Fibroblast of gingiva (primary cell): ENCODE measurements at regions not wholly inside any gene's neighbourhood (a gene's known extent, or its start where the extent isn't known, plus 50 kb on each side); places are given as distances from the start of the nearest gene placed in this dataset.
A peak's percentile ranks its signal among the peaks of the same experiment; 100 is the strongest.

ENCODE experiments used
- DNase-seq: peaks from one replicate; pipeline ENCODE4 v3.0.0-alpha.2; 2011; ENCODE audit warnings: low read depth

DNA sequence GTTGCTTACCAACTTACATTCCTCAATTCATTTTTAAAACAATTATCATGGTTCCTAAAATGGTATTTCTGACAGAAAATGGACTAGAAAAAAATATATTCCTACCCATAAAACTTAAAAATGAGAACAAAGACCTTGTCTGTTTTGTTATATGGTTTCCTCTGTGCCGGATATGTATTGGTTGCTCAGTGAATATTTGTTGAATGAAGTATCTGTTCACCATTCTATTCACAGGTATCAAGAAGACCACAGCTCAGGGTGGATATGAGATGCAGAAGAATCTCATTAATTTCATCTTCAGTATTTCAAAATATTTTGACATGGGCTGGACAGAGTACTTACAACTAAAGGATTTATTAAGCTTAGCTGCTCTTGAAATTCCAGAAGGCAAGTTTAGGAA lies 58.1 kb downstream of the TUSC7 start:
- no peak for DNase-seq

DNA sequence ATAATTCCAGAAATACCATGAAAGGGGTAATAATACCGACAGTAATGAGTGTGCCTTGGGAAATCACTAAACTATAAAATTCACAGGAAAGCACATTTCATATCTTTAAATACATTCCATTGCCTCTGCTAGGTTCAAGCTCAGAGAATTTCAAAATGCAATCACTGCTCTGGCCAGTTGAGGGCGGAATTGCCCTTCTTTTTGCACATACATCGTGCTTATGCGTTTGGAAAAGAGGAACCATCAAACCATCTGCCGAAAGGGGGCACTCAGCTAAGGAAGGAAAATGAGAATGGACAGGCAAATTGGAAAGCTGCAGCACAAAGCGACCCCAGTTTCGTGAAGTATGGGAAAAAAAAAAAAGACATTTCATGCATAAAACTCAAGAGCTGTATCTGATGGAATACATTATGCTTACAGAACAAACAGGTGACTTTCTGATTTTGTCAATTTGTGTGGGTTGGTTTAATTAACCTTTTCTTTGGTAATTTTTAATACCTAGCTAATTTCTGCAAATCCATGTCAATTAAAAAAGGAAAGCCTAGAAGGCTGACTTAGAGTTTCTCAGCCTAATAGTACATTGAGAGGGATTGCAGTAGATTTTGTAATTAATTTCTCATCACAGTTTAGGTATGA lies 61.4 kb downstream of the TUSC7 start:
- DNase-seq: peak; percentile 67

DNA sequence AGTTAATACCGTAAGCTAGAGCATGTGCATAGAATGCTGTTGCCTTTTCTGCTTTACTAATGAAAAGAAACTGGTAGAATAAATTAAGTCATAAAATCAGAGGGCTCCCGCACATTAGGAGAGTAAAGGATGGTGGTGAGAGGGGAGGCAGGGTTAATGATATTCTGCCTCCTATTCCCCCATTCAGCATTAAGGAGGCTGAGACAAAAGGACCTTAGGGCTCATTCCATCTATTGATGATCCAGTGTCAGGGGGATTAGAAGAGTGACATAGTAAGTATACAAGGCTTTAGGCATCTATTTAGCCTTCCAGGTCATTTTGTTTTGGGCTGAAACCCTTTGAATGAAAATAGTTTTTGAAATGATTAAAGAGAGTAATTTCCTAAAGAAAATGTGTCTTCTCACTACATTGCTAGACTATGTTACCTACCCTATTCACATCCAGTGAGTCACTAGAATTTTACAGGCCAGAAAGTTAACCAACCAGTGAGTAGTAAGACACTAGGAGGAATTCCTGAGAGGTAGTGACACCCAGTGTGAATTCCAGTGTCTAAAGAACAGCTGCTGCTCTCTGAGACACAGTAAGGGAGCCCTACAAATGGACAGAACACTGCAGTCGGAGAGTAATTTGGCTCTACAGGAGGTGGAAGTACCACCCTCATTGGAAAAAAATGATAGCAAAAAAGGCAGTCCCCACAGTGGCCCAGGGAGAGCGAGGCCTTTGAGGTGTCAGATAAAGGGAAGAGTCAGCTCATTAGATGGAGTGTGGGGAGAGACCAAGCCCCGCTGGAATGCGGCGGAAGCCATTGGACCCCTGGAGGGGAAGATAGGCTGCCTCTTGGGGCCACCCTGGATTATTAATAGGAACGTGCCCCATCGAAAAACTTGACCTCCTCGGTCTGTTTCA lies 67.6 kb downstream of the TUSC7 start:
- no peak for DNase-seq

DNA sequence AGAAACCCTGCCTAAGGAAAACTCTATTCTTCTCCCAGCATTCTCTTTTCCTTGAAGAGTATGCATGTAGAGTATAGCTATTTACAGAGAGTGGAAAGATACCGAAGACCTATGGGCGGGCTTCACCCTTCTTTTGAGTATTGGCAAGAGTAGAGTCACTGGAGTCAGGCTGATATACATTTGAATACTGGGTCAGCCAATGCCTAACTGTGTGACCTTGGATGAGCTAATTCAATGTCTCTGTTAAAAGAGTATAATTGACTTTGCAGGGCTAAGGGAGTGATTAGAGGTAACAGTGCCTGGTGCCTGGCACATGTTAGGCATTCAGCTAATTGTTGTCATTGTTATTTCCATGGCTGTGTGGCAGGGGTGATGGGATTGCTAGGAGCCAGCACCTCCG lies 75.6 kb downstream of the TUSC7 start:
- DNase-seq: no peak

DNA sequence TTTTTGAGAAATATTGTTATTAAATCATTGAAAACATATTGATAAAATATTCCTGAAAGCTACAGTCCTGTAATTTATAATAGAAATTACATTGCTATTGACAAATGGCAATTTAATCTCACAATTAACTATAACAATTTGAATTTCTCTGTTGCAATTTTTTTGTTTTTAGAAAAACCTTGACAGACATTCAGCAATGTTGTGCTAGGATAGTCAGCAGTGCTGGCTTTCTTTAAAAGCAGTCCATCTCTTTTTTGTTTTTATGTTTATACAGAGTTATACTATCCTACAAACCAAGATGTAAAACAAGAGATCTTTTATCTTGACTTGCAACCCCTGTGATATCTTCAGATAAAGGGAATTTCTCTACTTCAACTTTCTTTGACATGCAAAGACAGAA lies 93.1 kb downstream of the TUSC7 start:
- no peak for DNase-seq

DNA sequence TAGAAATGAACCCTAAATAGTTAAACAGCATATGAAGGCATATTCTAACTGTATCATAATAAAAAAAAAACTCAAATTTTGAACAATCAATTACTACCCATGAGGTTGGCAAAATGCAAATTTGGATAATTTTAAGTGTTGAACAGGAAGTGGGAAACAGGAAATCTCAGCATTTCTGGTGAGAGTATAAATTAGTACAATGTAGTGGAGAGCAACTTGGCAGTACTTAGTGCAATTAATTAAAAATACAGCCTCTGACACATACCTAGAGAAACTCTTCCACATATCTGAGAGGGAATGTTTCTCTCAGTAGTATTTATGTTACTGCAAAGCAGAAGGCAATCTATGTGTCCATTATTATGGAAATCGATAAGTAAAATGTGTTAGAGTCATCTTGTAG lies 96.8 kb downstream of the TUSC7 start:
- no peak for DNase-seq

DNA sequence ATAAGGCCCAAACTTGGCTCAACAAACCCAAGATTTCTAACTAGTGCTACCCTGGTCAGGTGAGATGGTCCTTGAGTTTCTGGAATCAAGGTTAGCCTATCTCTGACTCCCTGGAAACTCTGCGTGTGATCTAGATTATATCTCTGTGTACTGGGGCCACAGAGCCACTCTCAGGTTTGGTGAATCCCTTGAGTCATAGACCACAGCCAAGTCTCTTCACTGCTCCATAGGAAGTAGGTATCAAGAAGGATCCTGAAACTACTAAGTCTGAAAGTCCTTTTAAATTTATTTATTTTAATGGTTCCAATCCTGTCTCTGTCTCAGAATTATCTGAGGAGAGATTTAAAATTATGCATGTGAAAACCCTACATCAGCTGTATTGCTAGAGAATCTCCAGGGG lies 99.1 kb downstream of the TUSC7 start:
- no peak for DNase-seq

DNA sequence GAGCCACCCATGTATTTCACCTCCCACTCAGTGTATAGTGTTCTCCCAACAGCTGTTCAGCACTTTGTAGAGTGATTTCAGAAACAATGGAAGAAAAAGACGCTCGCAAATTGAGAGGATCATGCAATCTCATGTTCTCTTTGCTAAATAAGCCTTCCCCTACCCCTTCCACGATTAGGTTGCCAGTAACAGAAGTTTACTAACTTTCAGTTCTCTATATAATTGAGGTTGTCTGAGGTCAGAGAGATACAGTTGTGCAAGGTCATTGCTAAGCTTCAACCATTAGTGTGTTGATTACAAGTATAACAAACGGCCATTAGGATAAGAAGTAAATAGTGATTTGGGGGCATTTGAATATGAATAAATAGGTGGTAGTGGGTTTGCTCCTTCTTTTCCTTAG lies 99.6 kb downstream of the TUSC7 start:
- DNase-seq: no peak

DNA sequence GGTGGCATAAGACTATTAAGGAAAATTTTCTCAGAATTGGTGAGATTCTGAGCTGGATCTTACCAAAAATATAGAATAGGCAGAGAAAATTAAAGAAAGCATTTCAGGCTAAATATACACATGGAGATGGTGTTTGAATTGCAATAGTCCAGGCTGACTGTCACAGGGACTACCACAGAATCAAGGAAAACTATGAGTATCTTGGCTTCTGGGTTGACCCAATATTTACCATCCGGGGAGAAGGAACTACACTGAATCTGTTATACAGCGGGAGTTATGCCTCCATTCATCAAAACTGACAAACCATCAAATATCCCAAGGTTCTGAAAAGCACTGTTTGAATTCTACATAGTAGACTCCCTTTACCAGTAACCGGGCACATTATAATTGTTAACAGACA lies 102.2 kb downstream of the TUSC7 start:
- DNase-seq: no peak

DNA sequence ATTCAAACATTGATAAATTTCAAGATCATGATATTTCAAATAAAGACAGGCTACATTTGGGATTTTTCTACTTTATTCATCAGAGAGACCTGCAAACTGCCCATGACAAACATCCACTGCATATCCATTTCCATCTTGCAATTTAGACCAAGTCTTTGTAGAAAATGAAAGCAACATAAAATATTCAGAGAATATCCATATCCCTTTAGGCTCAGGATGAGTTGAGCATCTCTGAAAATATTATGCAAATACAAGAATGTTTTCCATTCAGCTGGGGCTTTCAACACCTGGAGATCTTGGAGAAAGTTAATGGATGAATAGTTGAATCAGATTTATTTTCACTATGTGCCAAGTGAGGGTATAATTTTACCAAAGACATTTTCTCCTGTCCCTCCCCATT lies 103.4 kb downstream of the TUSC7 start:
- DNase-seq: no peak

DNA sequence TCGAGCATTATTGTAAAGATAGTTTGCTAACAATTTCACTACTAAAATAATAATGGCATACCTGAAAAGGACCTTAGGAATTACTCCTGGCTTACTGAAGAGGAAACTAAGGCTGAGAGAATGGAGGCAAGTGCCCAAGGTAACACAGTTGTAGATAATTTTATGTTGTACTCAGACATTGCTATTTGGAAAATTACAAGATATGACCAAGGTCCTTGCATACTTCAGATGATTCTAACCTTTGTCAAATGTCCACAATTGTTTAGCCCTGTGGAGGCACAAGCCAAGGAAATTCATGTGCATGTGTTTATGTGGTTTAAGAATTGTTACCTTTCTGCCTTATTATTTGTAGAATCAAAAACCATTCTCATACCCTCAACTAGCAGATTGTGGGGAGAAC lies 105.7 kb downstream of the TUSC7 start:
- DNase-seq: no peak

DNA sequence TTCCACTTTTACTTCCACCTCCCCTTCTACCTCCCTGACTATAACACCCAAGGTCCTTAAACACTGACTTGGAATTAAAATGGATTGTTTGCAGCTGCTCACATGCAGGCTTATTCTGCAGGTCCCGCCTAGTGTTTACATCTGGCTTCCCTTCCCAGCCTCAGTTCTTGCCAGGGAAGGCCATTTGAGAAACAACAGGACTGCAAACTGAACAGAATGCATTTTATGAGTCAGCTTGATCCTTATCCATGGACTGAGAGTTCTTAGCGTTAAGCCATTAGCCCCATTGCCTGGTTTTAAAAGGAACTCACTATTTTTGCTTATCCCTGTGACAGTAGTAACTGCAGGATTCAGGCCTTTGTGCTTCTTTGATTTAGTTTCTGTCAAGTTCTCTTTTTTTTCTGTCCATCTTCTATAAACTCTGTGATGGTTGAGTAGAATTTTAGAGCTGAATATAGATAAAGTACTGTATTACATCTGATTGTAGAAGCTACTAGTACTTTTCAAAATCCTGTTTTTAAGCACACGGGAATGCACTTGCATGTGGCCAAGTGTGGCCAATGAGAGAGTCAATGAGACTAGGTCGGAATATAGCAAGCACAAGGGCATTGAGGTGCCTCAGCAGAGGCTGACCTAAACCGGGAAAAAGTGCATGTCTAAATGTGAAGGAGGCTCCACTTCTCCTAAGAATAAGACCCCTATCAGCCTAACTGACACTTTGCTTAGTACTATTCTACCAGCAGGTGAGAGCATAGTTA lies 106.4 kb downstream of the TUSC7 start:
- peak; percentile 38 for DNase-seq

DNA sequence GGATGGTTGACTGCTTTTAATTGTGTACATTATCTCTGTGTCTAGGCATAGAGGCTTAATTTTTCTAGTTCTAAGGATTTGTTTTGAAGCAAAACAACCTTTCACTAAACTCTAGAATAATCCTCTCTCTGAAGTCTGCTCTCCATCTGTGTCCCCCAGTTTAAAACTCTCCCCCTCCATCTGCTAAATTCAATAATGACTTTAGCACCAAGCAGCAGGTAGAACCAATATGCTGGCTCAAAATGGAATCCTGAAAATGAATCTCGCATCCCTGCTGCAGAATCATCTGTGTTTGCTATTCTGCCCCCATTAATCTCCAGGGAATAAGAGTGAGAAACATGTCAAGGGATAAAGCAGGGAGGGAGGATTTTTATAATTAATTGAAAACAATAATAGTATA lies 111.8 kb downstream of the TUSC7 start:
- DNase-seq: no peak

DNA sequence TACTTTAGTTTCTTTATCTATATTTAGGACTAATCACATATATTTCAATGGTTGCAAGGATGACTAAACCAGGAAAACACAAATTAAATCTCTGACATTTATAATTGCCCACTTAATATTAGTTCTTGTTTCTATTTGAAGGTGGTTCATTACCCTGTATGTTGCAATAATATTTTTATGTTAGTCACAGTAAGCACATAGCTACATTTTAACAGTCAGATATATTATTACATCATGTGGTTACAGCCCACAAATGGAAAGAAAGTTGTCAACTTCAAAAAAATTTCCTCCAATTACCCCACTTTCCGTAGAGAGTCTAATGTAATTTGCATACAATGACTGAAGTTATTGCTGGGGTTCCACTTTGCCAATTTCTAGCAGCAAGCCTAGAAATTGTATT lies 114.6 kb downstream of the TUSC7 start:
- no peak for DNase-seq

DNA sequence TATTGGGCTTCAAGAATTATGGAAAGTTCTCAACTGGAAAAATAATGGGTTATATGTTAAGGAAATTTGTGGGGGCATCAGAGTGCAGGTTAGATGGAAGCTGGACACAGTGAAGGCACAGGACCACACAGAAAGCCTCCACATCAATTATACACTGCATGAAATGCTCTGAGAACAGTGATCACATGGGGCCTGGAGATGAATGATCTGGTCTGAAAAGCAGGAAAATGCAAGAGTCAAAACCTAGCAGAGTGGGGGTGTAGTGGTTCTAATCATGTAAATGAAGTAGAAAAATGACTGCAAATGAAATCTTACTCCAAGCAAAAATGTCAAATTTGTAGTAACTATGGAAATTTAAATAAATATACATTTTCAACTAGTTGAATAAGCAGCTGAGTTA lies 123.6 kb downstream of the TUSC7 start:
- no peak for DNase-seq

DNA sequence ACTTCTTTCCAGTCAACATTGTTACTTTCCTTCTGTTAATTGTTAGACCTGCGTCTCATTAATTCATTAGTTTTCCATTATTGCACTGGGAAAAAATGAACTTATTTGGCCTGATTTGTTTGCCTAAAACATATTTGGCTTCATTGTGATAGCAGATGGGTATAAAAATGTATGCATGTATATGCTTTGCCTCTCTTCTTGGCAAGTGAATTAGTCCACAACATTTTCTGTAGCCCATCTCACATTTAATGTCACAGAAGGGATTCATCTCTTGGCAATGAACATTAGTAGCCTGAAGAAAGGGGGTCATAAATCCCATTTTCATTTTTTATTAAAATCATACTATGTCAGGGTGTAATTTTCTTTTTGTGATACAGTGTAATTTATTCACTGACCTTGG lies 125.2 kb downstream of the TUSC7 start:
- no peak for DNase-seq

DNA sequence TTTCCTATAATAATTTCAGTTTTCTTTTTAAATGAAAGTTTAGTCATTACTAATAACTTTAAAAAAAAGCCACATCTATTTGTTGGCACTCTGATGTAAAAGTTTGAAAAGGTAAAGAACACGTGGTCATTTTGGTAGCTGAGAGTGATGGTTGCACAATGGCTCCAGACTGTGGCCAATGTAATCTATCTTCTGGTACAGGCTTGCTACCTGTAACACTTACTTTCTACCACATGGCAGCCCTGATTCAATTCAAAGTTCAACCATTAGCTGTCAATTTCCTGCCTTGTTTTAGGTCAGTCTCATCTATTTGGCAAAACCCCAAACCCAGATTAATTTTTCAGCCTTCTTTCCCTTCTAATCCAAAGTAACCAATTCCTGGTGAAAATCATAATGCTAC lies 126.1 kb downstream of the TUSC7 start:
- DNase-seq: no peak

DNA sequence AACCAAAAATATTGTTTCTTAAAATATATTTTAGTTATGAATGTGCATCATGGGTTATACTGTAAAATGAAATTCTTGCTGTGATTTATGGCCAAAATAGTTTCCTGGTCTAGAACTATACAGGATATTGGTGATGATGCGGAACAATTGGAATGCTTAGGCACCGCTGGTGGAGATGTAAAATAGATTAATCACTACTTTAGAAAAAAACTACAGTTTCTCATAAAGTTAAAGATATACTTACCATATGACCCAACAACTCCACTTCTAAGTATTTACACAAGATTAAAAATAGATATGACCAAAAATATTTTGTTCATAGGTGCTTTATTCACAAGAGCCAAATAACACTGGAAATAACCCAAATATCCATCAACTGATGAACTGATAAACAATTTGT lies 126.7 kb downstream of the TUSC7 start:
- DNase-seq: no peak

DNA sequence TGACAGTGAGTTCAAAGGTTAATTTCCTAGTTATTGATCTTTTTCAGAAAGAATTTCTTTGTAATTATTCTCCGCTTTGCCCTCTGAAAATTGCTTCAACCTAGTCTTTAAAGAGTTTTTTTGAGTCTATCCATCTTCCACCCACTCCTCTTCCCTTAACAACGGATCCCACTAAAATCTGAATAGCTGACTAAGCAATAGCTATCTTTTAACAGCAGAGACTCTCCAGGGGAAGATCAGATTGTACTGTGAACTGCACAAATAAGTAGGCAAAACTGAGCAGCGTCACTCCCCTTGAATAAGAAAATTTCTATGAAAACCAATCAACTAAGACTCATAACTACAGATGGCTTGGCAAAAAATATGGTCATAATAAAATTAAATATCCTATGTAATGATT lies 127.9 kb downstream of the TUSC7 start:
- no peak for DNase-seq

DNA sequence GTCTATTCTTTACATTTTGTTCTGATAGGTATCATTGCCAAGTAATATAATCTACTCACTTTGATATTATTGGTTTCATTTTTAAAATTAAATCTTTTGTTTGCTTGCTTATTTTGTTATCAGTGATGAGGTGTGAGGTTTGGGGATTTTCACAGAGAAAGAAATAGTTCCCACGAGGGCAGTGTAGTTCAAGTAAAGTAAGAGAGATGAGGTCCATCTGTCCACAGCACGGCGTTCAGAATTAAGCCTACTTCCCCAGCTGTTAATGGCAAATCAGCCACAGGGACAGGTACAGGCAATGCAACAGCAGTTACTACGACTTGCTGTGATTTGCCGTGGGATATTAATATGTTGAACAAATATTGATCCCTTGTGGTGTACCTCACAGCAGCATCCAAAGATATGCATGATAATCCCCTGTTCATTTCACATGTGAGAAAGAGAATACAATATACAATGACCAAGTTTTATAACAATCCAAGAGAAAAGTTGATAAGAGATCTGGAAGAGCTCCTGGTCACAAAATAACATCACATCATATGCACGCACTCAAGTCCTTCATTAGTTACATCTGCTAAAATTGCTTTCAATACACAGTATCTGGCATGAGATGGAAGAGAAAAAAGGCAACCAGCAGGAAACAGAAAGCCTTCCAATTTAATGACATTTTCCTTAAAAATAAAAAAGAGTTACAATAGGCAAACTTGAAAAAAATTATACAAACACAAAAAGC lies 131.6 kb downstream of the TUSC7 start:
- no peak for DNase-seq

DNA sequence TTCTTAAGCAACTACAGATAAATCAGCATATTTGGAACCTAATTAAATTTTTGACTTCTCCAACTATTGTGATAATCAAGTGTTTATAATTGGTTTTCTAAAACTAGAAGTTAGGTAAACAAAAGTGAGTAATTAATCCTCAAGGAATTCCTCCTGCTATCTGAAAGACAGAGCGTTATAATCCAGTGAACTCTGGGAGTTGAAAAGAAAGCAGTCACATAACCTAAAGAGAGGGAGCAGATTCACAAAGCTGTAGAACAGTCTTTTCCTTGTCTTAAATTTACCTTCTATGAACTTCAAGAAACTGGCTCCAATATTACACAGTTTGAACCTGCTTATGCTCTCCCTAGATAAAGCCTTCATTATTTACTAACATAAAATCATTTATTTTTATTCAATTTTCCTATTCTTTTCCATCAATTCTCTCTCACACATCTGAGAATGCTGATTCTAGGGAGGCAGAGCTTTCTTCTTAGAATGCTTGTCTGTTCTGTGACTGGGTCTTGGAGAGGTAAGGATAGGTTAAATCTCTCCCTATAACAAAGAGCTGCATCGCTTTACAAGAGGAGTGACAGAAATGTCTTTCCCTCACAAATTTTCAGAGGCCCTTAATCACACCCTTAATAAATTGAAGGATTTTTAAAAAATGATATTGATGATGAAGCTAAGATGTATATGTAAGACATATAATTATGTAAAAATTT lies 132.8 kb downstream of the TUSC7 start:
- no peak for DNase-seq
